Activated CD8-positive, alpha-beta T cell treated with anti-CD3 and anti-CD28 coated beads for 36 hours (primary cell): ENCODE measurements at regions not wholly inside any gene's neighbourhood (a gene's known extent, or its start where the extent isn't known, plus 50 kb on each side); places are given as distances from the start of the nearest gene placed in this dataset.
A peak's percentile ranks its signal among the peaks of the same experiment; 100 is the strongest.
"Not testable (repeated sequence)": the region's sequence is repeated elsewhere in the genome, so short reads cannot be mapped to it uniquely, and the experiment has no call there.

ENCODE experiments used
- ATAC-seq: fragments of 200-7000 bp; cut with Tn5 transposase; one replicate; pipeline ENCODE4 v1.10.0; 2021; ENCODE audit warnings: mild to moderate bottlenecking, moderate library complexity
- CTCF ChIA-PET: fragments of 350-600 bp; sonication (Branson Sonifier 250); formaldehyde crosslinking; loops from one replicate; lab custom pipeline; 2021; ENCODE audit warnings: antibody characterized with exemption; lab: Charles Lee
- POLR2A ChIA-PET: fragments of 350-600 bp; sonication (Branson Sonifier 250); formaldehyde crosslinking; loops from one replicate; lab custom pipeline; 2021; ENCODE audit warnings: antibody characterized with exemption; lab: Charles Lee
- DNase-seq: peaks from one replicate; pipeline ENCODE4 v3.0.0-alpha.2; 2020
- H3K27ac Mint-ChIP-seq: one replicate; pipeline ENCODE4 v1.8.0; 2021; ENCODE audit warnings: mild to moderate bottlenecking, mixed read lengths
- H3K27me3 Mint-ChIP-seq: one replicate; pipeline ENCODE4 v1.8.0; 2021; ENCODE audit warnings: mixed read lengths
- H3K36me3 Mint-ChIP-seq: one replicate; pipeline ENCODE4 v1.8.0; 2021; ENCODE audit warnings: low read depth, mixed read lengths
- H3K4me1 Mint-ChIP-seq: one replicate; pipeline ENCODE4 v1.8.0; 2021; ENCODE audit warnings: low read depth, mixed read lengths
- H3K4me3 Mint-ChIP-seq: one replicate; pipeline ENCODE4 v1.8.0; 2021; ENCODE audit warnings: mild to moderate bottlenecking, moderate library complexity, mixed read lengths
- H3K9me3 Mint-ChIP-seq: one replicate; pipeline ENCODE4 v1.8.0; 2021; ENCODE audit warnings: mixed read lengths
- intact Hi-C: fragments of 100-400 bp; cut with micrococcal nuclease; formaldehyde crosslinking; loops from one replicate; pipeline ENCODE4 v1.10.0; 2022
- TF ChIP-seq, protein P1 (sequence below): fragments of 200-600 bp; IDR thresholded peaks from one replicate; pipeline ENCODE4 v1.8.0; 2022; ENCODE audit warnings: antibody characterized with exemption, mild to moderate bottlenecking

DNA sequence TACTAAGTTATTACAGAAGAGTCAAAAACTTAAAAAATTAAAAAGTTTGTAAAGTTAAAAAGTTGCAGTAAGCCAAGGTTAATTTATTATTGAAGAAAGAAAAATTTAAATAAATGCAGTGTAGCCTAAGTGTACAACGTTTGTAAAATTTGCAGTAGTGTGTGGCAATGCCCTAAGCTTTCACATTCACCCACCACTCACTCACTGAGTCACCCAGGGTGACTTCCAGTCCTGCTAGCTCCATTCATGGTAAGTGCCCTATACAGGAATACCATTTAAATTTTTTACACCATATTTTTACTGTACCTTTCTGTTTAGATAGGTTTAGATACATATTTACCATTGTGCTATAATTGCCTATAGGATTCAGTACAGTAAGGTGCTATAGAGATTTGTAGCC is 88.6 kb downstream of the CTH start:
- Mint-ChIP-seq H3K27me3 (peaks cover 6% of the 10 kb centered on the region), H3K4me3 (no peak overlapping the region), H3K9me3 (no peaks in the 10 kb centered on the region), H3K27ac (no peak overlapping the region), H3K36me3 (no peaks in the 10 kb centered on the region), H3K4me1 (no peaks in the 10 kb centered on the region)
- no peak for ATAC-seq
- ChIA-PET POLR2A (no interaction called here), CTCF (no interaction called here)
- DNase-seq, result no peak
- intact Hi-C loops, result no loop called here
- TF ChIP-seq, protein P1, sequence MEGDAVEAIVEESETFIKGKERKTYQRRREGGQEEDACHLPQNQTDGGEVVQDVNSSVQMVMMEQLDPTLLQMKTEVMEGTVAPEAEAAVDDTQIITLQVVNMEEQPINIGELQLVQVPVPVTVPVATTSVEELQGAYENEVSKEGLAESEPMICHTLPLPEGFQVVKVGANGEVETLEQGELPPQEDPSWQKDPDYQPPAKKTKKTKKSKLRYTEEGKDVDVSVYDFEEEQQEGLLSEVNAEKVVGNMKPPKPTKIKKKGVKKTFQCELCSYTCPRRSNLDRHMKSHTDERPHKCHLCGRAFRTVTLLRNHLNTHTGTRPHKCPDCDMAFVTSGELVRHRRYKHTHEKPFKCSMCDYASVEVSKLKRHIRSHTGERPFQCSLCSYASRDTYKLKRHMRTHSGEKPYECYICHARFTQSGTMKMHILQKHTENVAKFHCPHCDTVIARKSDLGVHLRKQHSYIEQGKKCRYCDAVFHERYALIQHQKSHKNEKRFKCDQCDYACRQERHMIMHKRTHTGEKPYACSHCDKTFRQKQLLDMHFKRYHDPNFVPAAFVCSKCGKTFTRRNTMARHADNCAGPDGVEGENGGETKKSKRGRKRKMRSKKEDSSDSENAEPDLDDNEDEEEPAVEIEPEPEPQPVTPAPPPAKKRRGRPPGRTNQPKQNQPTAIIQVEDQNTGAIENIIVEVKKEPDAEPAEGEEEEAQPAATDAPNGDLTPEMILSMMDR, result no peak

GRCh38 chr1:70503358-70503757 is 92.3 kb downstream of the CTH start:
- ChIA-PET CTCF (no interaction called here), POLR2A (no interaction called here)
- no peaks in the 10 kb centered on the region for H3K4me1 Mint-ChIP-seq
- H3K4me3 Mint-ChIP-seq, result no peak overlapping the region
- H3K36me3 Mint-ChIP-seq, result no peaks in the 10 kb centered on the region
- no peaks in the 10 kb centered on the region for H3K9me3 Mint-ChIP-seq
- H3K27ac Mint-ChIP-seq, result no peak overlapping the region
- ATAC-seq, result no peak
- intact Hi-C loops, result no loop called here
- peaks cover 17% of the 10 kb centered on the region for H3K27me3 Mint-ChIP-seq
- TF ChIP-seq, protein P1, result no peak
- no peak for DNase-seq

GRCh38 chr1:70504176-70504820 is 93.2 kb downstream of the CTH start:
- Mint-ChIP-seq H3K9me3 (no peaks in the 10 kb centered on the region), H3K27me3 (peaks cover 17% of the 10 kb centered on the region), H3K4me3 (no peak overlapping the region), H3K27ac (no peak overlapping the region), H3K4me1 (no peaks in the 10 kb centered on the region), H3K36me3 (no peaks in the 10 kb centered on the region)
- DNase-seq (peak; percentile 26), ATAC-seq (peak; percentile 42)
- ChIA-PET CTCF (no interaction called here), POLR2A (no interaction called here)
- TF ChIP-seq, protein P1, result no peak
- intact Hi-C loops, result no loop called here

DNA sequence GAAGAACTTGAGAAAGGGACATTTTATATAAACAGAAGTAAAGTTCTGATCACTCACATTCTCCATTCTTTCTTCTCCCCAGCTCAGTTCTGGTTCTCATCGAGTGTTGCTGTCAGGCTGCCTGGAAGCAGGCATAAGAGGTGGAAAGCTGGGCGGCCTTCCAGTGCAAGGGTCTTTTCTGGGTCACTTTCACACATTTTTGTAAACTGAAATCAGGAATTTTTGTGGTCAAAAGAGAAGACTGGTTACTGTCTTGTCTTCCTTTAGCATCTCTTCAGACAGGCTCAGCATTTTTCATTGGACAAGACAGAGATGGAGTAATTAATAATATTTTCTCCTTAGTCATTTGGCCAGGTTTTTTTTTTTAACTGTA is 93.7 kb downstream of the CTH start:
- H3K36me3 Mint-ChIP-seq, result no peaks in the 10 kb centered on the region
- intact Hi-C loops, result no loop called here
- peaks cover 18% of the 10 kb centered on the region for H3K27me3 Mint-ChIP-seq
- no peak overlapping the region for H3K4me3 Mint-ChIP-seq
- H3K9me3 Mint-ChIP-seq, result no peaks in the 10 kb centered on the region
- TF ChIP-seq, protein P1, result no peak
- ATAC-seq, result no peak
- ChIA-PET CTCF (no interaction called here), POLR2A (no interaction called here)
- no peak overlapping the region for H3K27ac Mint-ChIP-seq
- H3K4me1 Mint-ChIP-seq, result no peaks in the 10 kb centered on the region
- DNase-seq, result no peak

- POLR2A ChIA-PET, H3K4me3 Mint-ChIP-seq, H3K36me3 Mint-ChIP-seq, H3K4me1 Mint-ChIP-seq, H3K9me3 Mint-ChIP-seq, ATAC-seq, intact Hi-C loops, DNase-seq, H3K27ac Mint-ChIP-seq: not testable (repeated sequence)
- H3K27me3 Mint-ChIP-seq, result peaks cover 21% of the 10 kb centered on the region
- CTCF ChIA-PET, result interaction anchor here (1.1 kb wide), 1 partner anchor 378 kb away, joined by 3 read pairs; no protein-coding TSS in a partner anchor
Measured at GRCh38 chr1:70507991-70508390, 96.9 kb downstream of the CTH start.
